ENCODE measurements at regions not wholly inside any gene's neighbourhood (a gene's known extent, or its start where the extent isn't known, plus 50 kb on each side); places are given as distances from the start of the nearest gene placed in this dataset.

GRCh38 chr4:158053801-158054200 is 119.0 kb downstream of the GASK1B start:
- H3K36me3 ChIP-seq = no peaks in the 10 kb centered on the region
- no peak for TF ChIP-seq CTCF (IDR thresholded peaks at IDR 0.05)
- H3K4me3 ChIP-seq = no peak overlapping the region
- H3K27ac ChIP-seq = no peak overlapping the region
- peaks cover 0 to 21% of the 10 kb centered on the region in 2 donors for H3K4me1 ChIP-seq (ENCODE audit: control insufficient read depth in 1 of 2, low read depth in 2 of 2)
- ATAC-seq (ENCODE audit: insufficient number of reproducible peaks, low FRiP score, low read depth) (no peak), DNase-seq (ENCODE audit: low spot score) (no peak)
- H3K9me3 ChIP-seq = no peaks in the 10 kb centered on the region
- H3K27me3 ChIP-seq (replicated peaks; ENCODE audit: insufficient read depth) = no peaks in the 10 kb centered on the region

- H3K27me3 ChIP-seq (replicated peaks; ENCODE audit: insufficient read depth) = no peaks in the 10 kb centered on the region
- H3K4me1 ChIP-seq (ENCODE audit: control insufficient read depth in 1 of 2, low read depth in 2 of 2) = peaks cover 0 to 21% of the 10 kb centered on the region in 2 donors
- TF ChIP-seq CTCF (IDR thresholded peaks at IDR 0.05) = no peak
- H3K27ac ChIP-seq = no peak overlapping the region
- no peak for DNase-seq (ENCODE audit: low spot score)
- ATAC-seq (ENCODE audit: insufficient number of reproducible peaks, low FRiP score, low read depth) = no peak
- no peaks in the 10 kb centered on the region for H3K9me3 ChIP-seq
- H3K36me3 ChIP-seq = no peaks in the 10 kb centered on the region
- H3K4me3 ChIP-seq = no peak overlapping the region
Measured at GRCh38 chr4:158053086-158053485, 119.7 kb downstream of the GASK1B start.

DNA sequence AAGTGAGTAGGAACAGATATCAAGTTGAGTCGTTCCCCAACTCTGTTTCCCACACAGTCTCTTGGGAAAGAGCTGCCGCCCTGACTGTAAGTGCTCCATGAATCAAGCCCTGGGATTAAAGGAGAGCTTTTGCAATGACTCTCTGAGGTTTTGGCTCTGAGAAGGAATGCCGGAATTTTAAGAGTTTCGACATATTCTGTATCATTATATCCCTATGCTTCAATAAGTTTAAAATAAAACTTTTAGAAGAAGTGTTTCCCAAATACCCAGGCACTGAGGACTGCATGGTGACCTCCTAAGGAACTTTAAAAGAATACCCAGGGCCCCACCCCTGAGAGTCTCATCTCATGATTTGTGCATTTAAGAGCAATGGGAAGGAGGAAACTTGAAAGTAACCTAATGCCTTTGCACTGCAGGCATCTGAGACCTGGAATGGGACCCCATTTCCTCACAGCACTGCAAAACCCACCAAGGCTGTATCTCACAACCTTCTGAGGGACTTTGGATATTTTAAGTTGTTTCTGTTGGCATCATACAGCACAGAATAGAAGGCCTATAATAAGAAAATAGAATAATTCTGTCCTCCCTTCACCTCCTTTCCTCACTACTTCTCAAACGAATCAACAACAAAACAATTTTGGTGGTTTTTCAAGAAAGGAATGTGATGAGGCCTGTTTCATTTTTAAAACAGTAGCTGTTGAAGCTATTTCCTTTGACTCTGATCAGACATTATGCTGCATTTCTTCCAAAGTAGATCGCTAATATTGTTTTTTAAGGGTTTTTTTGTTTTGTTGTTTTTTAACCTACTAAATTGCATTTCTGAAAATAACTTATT is 121.2 kb downstream of the GASK1B start:
- Histone ChIP-seq H3K4me3 (no peak overlapping the region), H3K4me1 (ENCODE audit: control insufficient read depth in 1 of 2, low read depth in 2 of 2) (peaks cover 0 to 18% of the 10 kb centered on the region in 2 donors), H3K36me3 (no peaks in the 10 kb centered on the region), H3K27ac (peak overlapping the region; percentile 59 to 64), H3K27me3 (replicated peaks; ENCODE audit: insufficient read depth) (no peaks in the 10 kb centered on the region), H3K9me3 (no peaks in the 10 kb centered on the region)
- peak; percentile 69 for ATAC-seq (ENCODE audit: insufficient number of reproducible peaks, low FRiP score, low read depth)
- no peak for DNase-seq (ENCODE audit: low spot score)
- no peak for TF ChIP-seq CTCF (IDR thresholded peaks at IDR 0.05)

DNA sequence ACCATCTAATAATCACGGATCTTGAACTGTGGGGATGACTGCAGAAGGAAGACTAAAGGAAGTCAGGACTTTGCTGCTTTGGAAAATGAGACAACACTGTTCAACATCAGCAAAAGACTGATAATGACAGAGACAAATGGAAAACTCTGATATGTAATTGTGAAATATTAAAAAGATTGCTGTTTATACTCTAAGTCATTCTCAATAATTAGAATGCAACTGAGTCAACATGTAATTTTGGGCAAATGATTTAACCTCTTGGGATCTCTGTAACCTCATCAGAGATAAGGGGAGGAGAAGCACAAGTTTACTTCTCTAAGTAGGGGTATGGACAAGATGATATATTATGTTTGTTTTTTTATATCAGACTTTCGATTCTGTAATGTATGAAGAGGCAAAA is 121.9 kb downstream of the GASK1B start:
- no peak overlapping the region for H3K4me3 ChIP-seq
- no peaks in the 10 kb centered on the region for H3K36me3 ChIP-seq
- no peak for TF ChIP-seq CTCF (IDR thresholded peaks at IDR 0.05)
- no peaks in the 10 kb centered on the region for H3K27me3 ChIP-seq (replicated peaks; ENCODE audit: insufficient read depth)
- peak overlapping the region in 1 of 2 donors; percentile 64 for H3K27ac ChIP-seq
- peaks cover 0 to 17% of the 10 kb centered on the region in 2 donors for H3K4me1 ChIP-seq (ENCODE audit: control insufficient read depth in 1 of 2, low read depth in 2 of 2)
- DNase-seq (ENCODE audit: low spot score) (no peak), ATAC-seq (ENCODE audit: insufficient number of reproducible peaks, low FRiP score, low read depth) (no peak)
- H3K9me3 ChIP-seq = no peaks in the 10 kb centered on the region

DNA sequence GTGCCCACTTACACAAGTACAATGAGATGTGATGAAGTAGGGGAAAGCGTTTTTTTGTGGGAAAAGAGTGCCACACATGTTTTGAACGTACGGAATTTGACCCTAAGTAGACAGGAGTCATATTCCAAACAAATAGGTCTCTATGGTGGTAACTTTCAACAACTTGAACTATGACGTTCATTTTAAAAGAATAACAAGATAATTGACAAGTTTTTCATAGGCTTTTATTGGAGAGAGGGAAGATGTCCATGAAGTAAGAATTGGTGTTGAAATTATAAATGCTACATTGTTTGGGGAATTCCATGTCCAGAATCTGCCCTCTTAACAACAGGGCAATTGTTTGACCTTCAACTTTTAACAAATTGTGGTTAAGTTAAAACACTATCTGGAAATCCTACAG is 126.5 kb downstream of the GASK1B start:
- no peak overlapping the region for H3K4me3 ChIP-seq
- ATAC-seq (ENCODE audit: insufficient number of reproducible peaks, low FRiP score, low read depth) = no peak
- H3K9me3 ChIP-seq = no peaks in the 10 kb centered on the region
- H3K27ac ChIP-seq = no peak overlapping the region
- DNase-seq (ENCODE audit: low spot score) = no peak
- no peaks in the 10 kb centered on the region for H3K36me3 ChIP-seq
- TF ChIP-seq CTCF (IDR thresholded peaks at IDR 0.05) = no peak
- H3K4me1 ChIP-seq (ENCODE audit: control insufficient read depth in 1 of 2, low read depth in 2 of 2) = peaks cover 0 to 6% of the 10 kb centered on the region in 2 donors
- H3K27me3 ChIP-seq (replicated peaks; ENCODE audit: insufficient read depth) = no peaks in the 10 kb centered on the region

Data from thoracic aorta (tissue), 2 donors.